ENCODE measurements at regions not wholly inside any gene's neighbourhood (a gene's known extent, or its start where the extent isn't known, plus 50 kb on each side); places are given as distances from the start of the nearest gene placed in this dataset.

DNA sequence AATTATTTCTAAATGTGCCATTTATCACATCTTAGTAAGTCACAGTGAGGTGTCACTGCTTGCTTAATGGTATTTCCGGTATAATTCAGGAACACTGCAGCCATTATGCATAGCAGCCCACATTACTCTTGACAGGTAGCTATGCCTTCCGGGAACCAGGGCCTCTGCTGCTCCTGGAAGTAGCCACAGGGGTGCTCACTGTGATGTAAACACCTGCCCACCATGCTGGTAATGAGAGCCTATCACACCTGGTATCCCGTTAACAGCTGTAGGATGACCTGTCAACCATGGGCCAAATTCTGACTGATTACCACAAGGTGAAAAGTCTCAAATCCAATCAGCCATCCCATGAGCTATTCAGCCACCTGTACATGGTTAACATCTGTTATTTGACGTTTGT is 647.0 kb upstream of the NXPH2 start:
- TF ChIP-seq, protein P1, sequence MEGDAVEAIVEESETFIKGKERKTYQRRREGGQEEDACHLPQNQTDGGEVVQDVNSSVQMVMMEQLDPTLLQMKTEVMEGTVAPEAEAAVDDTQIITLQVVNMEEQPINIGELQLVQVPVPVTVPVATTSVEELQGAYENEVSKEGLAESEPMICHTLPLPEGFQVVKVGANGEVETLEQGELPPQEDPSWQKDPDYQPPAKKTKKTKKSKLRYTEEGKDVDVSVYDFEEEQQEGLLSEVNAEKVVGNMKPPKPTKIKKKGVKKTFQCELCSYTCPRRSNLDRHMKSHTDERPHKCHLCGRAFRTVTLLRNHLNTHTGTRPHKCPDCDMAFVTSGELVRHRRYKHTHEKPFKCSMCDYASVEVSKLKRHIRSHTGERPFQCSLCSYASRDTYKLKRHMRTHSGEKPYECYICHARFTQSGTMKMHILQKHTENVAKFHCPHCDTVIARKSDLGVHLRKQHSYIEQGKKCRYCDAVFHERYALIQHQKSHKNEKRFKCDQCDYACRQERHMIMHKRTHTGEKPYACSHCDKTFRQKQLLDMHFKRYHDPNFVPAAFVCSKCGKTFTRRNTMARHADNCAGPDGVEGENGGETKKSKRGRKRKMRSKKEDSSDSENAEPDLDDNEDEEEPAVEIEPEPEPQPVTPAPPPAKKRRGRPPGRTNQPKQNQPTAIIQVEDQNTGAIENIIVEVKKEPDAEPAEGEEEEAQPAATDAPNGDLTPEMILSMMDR (IDR thresholded peaks at IDR 0.05; ENCODE audit: borderline replicate concordance, extremely low read depth, low read length, poor library complexity, severe bottlenecking) = no peak
- no peak for TF ChIP-seq EZH2 (IDR thresholded peaks at IDR 0.05; ENCODE audit: borderline replicate concordance, low read depth, low read length, severe bottlenecking)

All from DND-41 (cell line).